ENCODE measurements at regions not wholly inside any gene's neighbourhood (a gene's known extent, or its start where the extent isn't known, plus 50 kb on each side); places are given as distances from the start of the nearest gene placed in this dataset.

- TF ChIP-seq CTCF (IDR thresholded peaks at IDR 0.05): no peak
- TF ChIP-seq POLR2A (IDR thresholded peaks at IDR 0.05): no peak
Observed at GRCh38 chr15:53031469-53031868, 241.3 kb upstream of the ONECUT1 start.
